Heart right ventricle (tissue), 16 donors: ENCODE measurements at regions not wholly inside any gene's neighbourhood (a gene's known extent, or its start where the extent isn't known, plus 50 kb on each side); places are given as distances from the start of the nearest gene placed in this dataset.

Experiments used
- ATAC-seq, 8 donors: fragments of 200-7000 bp; cut with Tn5 transposase; one replicate each; pipeline ENCODE4 v1.9.1; 2020; ENCODE audit warnings: mild to moderate bottlenecking in 8 of 8, moderate library complexity in 8 of 8, moderate number of reproducible peaks in 1 of 8
- DNase-seq, 2 donors: peaks; one replicate each; pipeline ENCODE4 v3.0.0-alpha.2; 2020
- H3K27ac ChIP-seq, 10 donors: fragments of 200-600 bp; sonication (generic) in 2 of 10; one replicate each; pipeline versions ENCODE4 v1.5.0 to v1.8.0; 2020 to 2022; ENCODE audit warnings: mild to moderate bottlenecking in 3 of 10
- H3K27me3 ChIP-seq, 7 donors: fragments of 200-600 bp; one replicate each; pipeline ENCODE4 v1.8.0; 2021 to 2022; ENCODE audit warnings: mild to moderate bottlenecking in 2 of 7
- H3K36me3 ChIP-seq, 9 donors: fragments of 200-600 bp; sonication (generic) in 1 of 9; one replicate each; pipeline versions ENCODE4 v1.5.0 to v1.8.0; 2020 to 2022; ENCODE audit warnings: mild to moderate bottlenecking in 2 of 9
- H3K4me1 ChIP-seq, 9 donors: fragments of 200-600 bp; sonication (generic) in 1 of 9; one replicate each; pipeline versions ENCODE4 v1.5.0 to v1.8.0; 2020 to 2022; ENCODE audit warnings: mild to moderate bottlenecking in 4 of 9
- H3K4me3 ChIP-seq, 10 donors: fragments of 200-600 bp; sonication (generic) in 2 of 10; one replicate each; pipeline versions ENCODE4 v1.5.0 to v1.8.0; 2020 to 2022; ENCODE audit warnings: mild to moderate bottlenecking in 7 of 10, moderate library complexity in 2 of 10
- H3K9me3 ChIP-seq, 11 donors: fragments of 200-600 bp in 10 of 11; sonication (generic) in 2 of 11; one replicate each; pipeline versions ENCODE4 v1.5.0 to v1.8.0; 2013 to 2022; ENCODE audit warnings: mild to moderate bottlenecking in 2 of 11, control low read depth in 1 of 11, moderate library complexity in 1 of 11
- CTCF ChIP-seq, 9 donors: fragments of 200-600 bp; sonication (generic) in 2 of 9; IDR thresholded peaks; one replicate each; pipeline versions ENCODE4 v1.5.0 to v1.8.0; 2021 to 2022; ENCODE audit warnings: antibody characterized with exemption in 9 of 9, mild to moderate bottlenecking in 5 of 9, moderate library complexity in 1 of 9
- WGBS, 2 donors: extraction: QIAGEN DNeasy Blood & Tissue Kit; methylation state at CpG; one replicate each; pipeline ENCODE4 v1.1.7; 2013; ENCODE audit warnings: inconsistent platforms in 1 of 2; 5-methylcytosine and 5-hydroxymethylcytosine counted together
- intact Hi-C, 10 donors: fragments of 100-400 bp; cut with DNase I; formaldehyde crosslinking; loops; one replicate each; pipeline versions ENCODE4 v1.11.1 to v1.14.2; 2022
- donor health status: Arrhythmogenic right ventricular cardiomyopathy.
- donor health status: ischemic (EF 13 %, LVEDD 7.1; RV severe dilation, severe dysfunction).
- donor health status: healthy with polysubstance abuse.
- donor health status: DM: no; HTN: yes; CAD: no.
- donor health status: DM: no; HTN: no; CAD: no.
- donor health status: ischemic (EF 25% LVEDD 6.9; RV normal size, moderate dysfunction).
- donor health status: ischemic (EF 25% LVEDD 5.7; RV mildly dilated, moderate dysfunction).
- donor health status: healthy.
- donor health status: DM: yes; HTN: yes; CAD: no.
- donor health status: Ischemic cardiomyopathy.
- donor health status: ischemic (EF 35%, LVEDD 5.7; RV mildly dilated, moderate dysfunction).
- donor health status: nonischemic (EF 11% LVEDD 7.7; RV severe dilation, severe dysfunction).
- donor health status: DM: yes; HTN: yes; CAD: no.
- donor health status: PGD.
- donor health status: ischemic (EF 29% LVEDD 5.4; RV normal size, mild dysfunction).
- donor health status: nonischemic (EF 23%, LVEDD 6.1; RV moderate dilation, normal function).

- H3K36me3 ChIP-seq, result no peaks in the 10 kb centered on the region
- peaks cover 0 to 1% (median 0%) of the 10 kb centered on the region in 11 donors for H3K9me3 ChIP-seq
- H3K4me3 ChIP-seq, result no peak overlapping the region
- H3K4me1 ChIP-seq, result peaks cover 0 to 4% (median 0%) of the 10 kb centered on the region in 9 donors
- intact Hi-C loops, result no loop called here
- 97 to 98% methylated on average over 1 of the region's 1 CpG for WGBS, 2 donors
- DNase-seq (no peak), ATAC-seq (no peak)
- no peak overlapping the region for H3K27ac ChIP-seq
- TF ChIP-seq CTCF (IDR thresholded peaks at IDR 0.05), result no peak
- no peaks in the 10 kb centered on the region for H3K27me3 ChIP-seq
Observed at GRCh38 chr18:76232010-76232409, 263.0 kb downstream of the ZNF516 start.

DNA sequence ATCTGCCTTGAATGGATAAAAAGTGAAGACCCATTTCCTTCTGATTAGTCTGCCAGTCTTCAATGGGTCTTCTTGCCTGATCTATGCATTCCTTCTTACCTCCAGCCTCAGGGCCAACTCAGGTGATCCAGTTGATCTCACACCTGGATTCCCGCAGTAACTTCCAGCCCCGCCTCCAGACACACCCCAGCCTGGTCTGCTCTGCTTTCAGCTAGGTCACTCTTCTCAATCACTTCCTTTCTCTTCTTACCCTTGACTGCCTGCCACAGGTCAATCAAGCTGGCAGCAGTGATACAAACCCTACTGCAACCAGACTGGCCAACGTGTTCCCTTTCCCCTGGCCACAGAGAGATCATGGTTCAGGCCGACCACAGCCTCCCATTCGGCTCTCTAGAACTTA lies 263.6 kb downstream of the ZNF516 start:
- Histone ChIP-seq H3K36me3 (no peaks in the 10 kb centered on the region), H3K27ac (no peak overlapping the region), H3K27me3 (no peaks in the 10 kb centered on the region), H3K4me1 (peaks cover 0 to 4% (median 0%) of the 10 kb centered on the region in 9 donors), H3K9me3 (no peaks in the 10 kb centered on the region), H3K4me3 (no peak overlapping the region)
- ATAC-seq (no peak), DNase-seq (no peak)
- intact Hi-C loops, result no loop called here
- TF ChIP-seq CTCF (IDR thresholded peaks at IDR 0.05), result no peak
- 86 to 88% methylated on average over 5 of the region's 5 CpGs for WGBS, 2 donors

DNA sequence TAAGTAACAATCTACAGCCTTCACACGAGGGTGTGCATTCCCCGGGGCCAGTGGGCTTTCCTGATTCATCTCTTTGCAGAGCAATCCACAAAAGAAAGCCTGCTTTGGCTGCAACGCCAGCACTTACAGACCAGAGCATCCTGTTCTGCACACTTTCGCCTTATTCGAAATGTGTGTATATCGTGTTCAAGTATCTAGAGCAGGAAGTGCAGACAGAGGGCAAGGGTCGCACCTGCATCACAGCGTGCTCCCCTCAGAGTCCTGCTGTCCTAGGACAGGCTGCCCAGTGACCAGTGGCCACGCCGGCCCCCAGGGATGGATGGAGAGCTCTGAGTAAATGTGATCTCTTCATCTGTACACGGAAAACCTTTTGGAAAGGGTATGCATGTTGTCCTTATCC lies 264.3 kb downstream of the ZNF516 start:
- intact Hi-C loops, result no loop called here
- WGBS, 2 donors, result 56 to 61% methylated on average over 11 of the region's 11 CpGs
- ATAC-seq, result no peak
- no peak overlapping the region for H3K27ac ChIP-seq
- no peak for TF ChIP-seq CTCF (IDR thresholded peaks at IDR 0.05)
- no peaks in the 10 kb centered on the region for H3K9me3 ChIP-seq
- H3K27me3 ChIP-seq, result no peaks in the 10 kb centered on the region
- no peaks in the 10 kb centered on the region for H3K36me3 ChIP-seq
- DNase-seq, result no peak
- no peak overlapping the region for H3K4me3 ChIP-seq
- peaks cover 0 to 4% (median 0%) of the 10 kb centered on the region in 9 donors for H3K4me1 ChIP-seq

DNA sequence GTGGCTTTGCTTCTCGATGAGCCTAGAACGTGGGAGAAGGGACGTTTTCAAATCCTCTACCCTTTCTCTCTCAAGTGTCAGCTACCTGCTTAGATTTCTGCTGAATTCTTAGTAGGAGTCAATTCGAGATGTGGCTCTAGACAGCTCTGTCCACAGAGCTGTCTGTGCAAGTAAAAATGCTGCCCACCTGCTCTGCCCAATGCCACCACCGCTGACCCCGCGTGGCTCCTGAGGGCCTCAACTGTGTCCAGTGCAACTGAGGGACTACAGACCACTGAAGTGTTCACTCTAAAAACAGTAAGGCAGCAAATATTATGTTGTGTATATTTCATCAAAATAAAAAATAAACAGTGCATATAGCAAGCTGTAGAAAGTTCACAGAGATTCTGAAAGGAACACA lies 266.3 kb downstream of the ZNF516 start:
- DNase-seq (no peak), ATAC-seq (no peak)
- no peaks in the 10 kb centered on the region for H3K9me3 ChIP-seq
- no peak overlapping the region for H3K4me3 ChIP-seq
- 79 to 81% methylated on average over 7 of the region's 7 CpGs for WGBS, 2 donors
- TF ChIP-seq CTCF (IDR thresholded peaks at IDR 0.05), result no peak
- no peak overlapping the region for H3K27ac ChIP-seq
- intact Hi-C loops, result no loop called here
- no peaks in the 10 kb centered on the region for H3K27me3 ChIP-seq
- no peaks in the 10 kb centered on the region for H3K36me3 ChIP-seq
- no peaks in the 10 kb centered on the region for H3K4me1 ChIP-seq

DNA sequence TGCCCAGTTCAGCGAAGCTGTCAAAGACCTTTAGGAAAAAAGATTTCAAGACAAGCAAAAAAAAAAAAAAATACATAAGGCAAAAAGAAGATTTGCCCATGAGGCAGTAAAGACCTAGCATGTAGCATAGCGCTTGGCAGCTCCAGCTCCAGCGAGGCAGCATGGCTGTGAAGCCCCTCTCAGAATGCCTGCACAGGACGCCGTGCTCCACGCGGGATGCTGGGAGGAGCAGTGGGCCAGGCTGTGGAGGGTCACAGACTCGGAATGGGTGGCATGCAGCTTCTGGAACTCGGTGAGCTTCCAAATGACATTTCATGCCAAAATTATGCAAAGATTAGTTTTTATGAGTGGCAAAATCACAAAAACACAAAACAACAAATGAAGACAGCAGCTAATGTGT lies 267.3 kb downstream of the ZNF516 start:
- no peaks in the 10 kb centered on the region for H3K9me3 ChIP-seq
- intact Hi-C loops, result no loop called here
- TF ChIP-seq CTCF (IDR thresholded peaks at IDR 0.05), result no peak
- H3K36me3 ChIP-seq, result no peaks in the 10 kb centered on the region
- ATAC-seq (no peak), DNase-seq (no peak)
- H3K27ac ChIP-seq, result no peak overlapping the region
- H3K27me3 ChIP-seq, result no peaks in the 10 kb centered on the region
- H3K4me3 ChIP-seq, result no peak overlapping the region
- WGBS, 2 donors, result 82% methylated on average over 9 of the region's 9 CpGs
- H3K4me1 ChIP-seq, result no peaks in the 10 kb centered on the region
